SU-DHL-6 (cell line): ENCODE measurements at regions not wholly inside any gene's neighbourhood (a gene's known extent, or its start where the extent isn't known, plus 50 kb on each side); places are given as distances from the start of the nearest gene placed in this dataset.

Experiments
- H2AFZ ChIP-seq: fragments of 200-600 bp; sonication (generic); 2 replicates; pipeline ENCODE4 v1.6.1; 2014; ENCODE audit warnings: low read depth, mild to moderate bottlenecking, moderate library complexity, mixed read lengths, antibody characterized with exemption, low read length; ENCODE audit not compliant: severe bottlenecking
- H3F3A ChIP-seq: fragments of 200-600 bp; shearing (Covaris generic); 2 replicates; pipeline ENCODE4 v1.6.0; 2016; ENCODE audit warnings: antibody characterized with exemption, mild to moderate bottlenecking; ENCODE audit not compliant: insufficient read depth
- H3K27ac ChIP-seq: fragments of 200-600 bp; sonication (generic); 2 replicates; pipeline ENCODE4 v1.5.1; 2016; ENCODE audit warnings: low read depth, mild to moderate bottlenecking, low read length, moderate library complexity, mixed read lengths
- H3K27me3 ChIP-seq: fragments of 200-600 bp; sonication (generic), shearing (Covaris generic); 2 replicates; pipeline ENCODE4 v1.6.0; 2014; ENCODE audit warnings: mild to moderate bottlenecking, low read length
- H3K36me3 ChIP-seq: fragments of 200-600 bp; sonication (generic); 2 replicates; pipeline ENCODE4 v1.6.1; 2014; ENCODE audit warnings: mild to moderate bottlenecking, low read length, mixed read lengths
- H3K4me2 ChIP-seq: fragments of 300-600, 200-600 bp; shearing (Covaris generic), sonication (generic); 2 replicates; pipeline ENCODE4 v1.6.0; 2014; ENCODE audit warnings: low read length, low read depth, mild to moderate bottlenecking; ENCODE audit not compliant: poor library complexity, severe bottlenecking
- H3K4me3 ChIP-seq: fragments of 200-600 bp; sonication (generic); 2 replicates; pipeline ENCODE4 v1.5.1; 2014; ENCODE audit warnings: antibody characterized with exemption, low read length, mild to moderate bottlenecking, mixed read lengths; ENCODE audit not compliant: insufficient read depth, poor library complexity, severe bottlenecking
- H3K79me2 ChIP-seq: fragments of 200-600 bp; sonication (generic); 2 replicates; pipeline ENCODE4 v1.6.1; 2014; ENCODE audit warnings: mild to moderate bottlenecking, low read length, moderate library complexity; ENCODE audit not compliant: insufficient read depth
- H3K9ac ChIP-seq: fragments of 200-600 bp; sonication (generic); 2 replicates; pipeline ENCODE4 v1.7.0; 2014; ENCODE audit warnings: mild to moderate bottlenecking, low read length
- H3K9me2 ChIP-seq: fragments of 200-600 bp; sonication (generic); replicated peaks from 2 replicates; pipeline ENCODE4 v1.6.1; 2014; ENCODE audit warnings: low read length; ENCODE audit not compliant: insufficient read depth
- H3K9me3 ChIP-seq: fragments of 200-600 bp; sonication (generic); 2 replicates; pipeline ENCODE4 v1.6.1; 2014; ENCODE audit warnings: low read length, mixed read lengths; ENCODE audit not compliant: insufficient read depth
- H4K20me1 ChIP-seq: fragments of 200-600 bp; sonication (generic); 2 replicates; pipeline ENCODE4 v1.6.1; 2014; ENCODE audit warnings: low read depth, mild to moderate bottlenecking, antibody characterized with exemption, low read length, moderate library complexity, mixed read lengths
- CTCF ChIP-seq: fragments of 200-600 bp; sonication (generic); IDR thresholded peaks from one replicate; pipeline ENCODE4 v1.5.1; 2017; ENCODE audit warnings: antibody characterized with exemption, mild to moderate bottlenecking, low read length, moderate library complexity; ENCODE audit not compliant: insufficient read depth, poor library complexity, severe bottlenecking
- EZH2phosphoT487 ChIP-seq: fragments of 200-600 bp; sonication (generic), shearing (Covaris generic); conservative IDR thresholded peaks from 2 replicates; pipeline ENCODE4 v1.6.1; 2018; ENCODE audit warnings: mild to moderate bottlenecking, antibody characterized with exemption, low read length, moderate library complexity, mixed read lengths

- Histone ChIP-seq H3K9me3 (no peaks in the 10 kb centered on the region), H3K36me3 (no peaks in the 10 kb centered on the region), H3F3A (no peaks in the 10 kb centered on the region; the same call in 1 of the 2 replicates), H3K9ac (no peak overlapping the region), H3K4me2 (no peak overlapping the region), H3K27me3 (no peaks in the 10 kb centered on the region), H3K9me2 (no peaks in the 10 kb centered on the region), H3K79me2 (no peaks in the 10 kb centered on the region), H3K4me3 (no peak overlapping the region), H2AFZ (no peak overlapping the region), H4K20me1 (no peaks in the 10 kb centered on the region), H3K27ac (no peak overlapping the region)
- TF ChIP-seq CTCF (no peak), EZH2phosphoT487 (no peak)
These were observed 53.6 kb downstream of the ARF6 start for GRCh38 chr14:49946320-49947141.

- no peak overlapping the region for H3K27ac ChIP-seq
- H2AFZ ChIP-seq = no peak overlapping the region
- H3K4me2 ChIP-seq = no peak overlapping the region
These were observed 54.6 kb downstream of the ARF6 start for GRCh38 chr14:49947506-49947905.

GRCh38 chr14:49950275-49951228 is 57.7 kb downstream of the ARF6 start:
- H3K9ac ChIP-seq = no peak overlapping the region
- H3F3A ChIP-seq = no peaks in the 10 kb centered on the region
- no peak overlapping the region for H2AFZ ChIP-seq
- no peaks in the 10 kb centered on the region for H3K79me2 ChIP-seq
- no peak overlapping the region for H3K4me2 ChIP-seq
- no peaks in the 10 kb centered on the region for H4K20me1 ChIP-seq
- H3K4me3 ChIP-seq = no peak overlapping the region
- H3K27me3 ChIP-seq = no peaks in the 10 kb centered on the region
- H3K9me2 ChIP-seq = no peaks in the 10 kb centered on the region
- no peak for TF ChIP-seq EZH2phosphoT487
- TF ChIP-seq CTCF = no peak
- no peaks in the 10 kb centered on the region for H3K9me3 ChIP-seq
- no peak overlapping the region for H3K27ac ChIP-seq
- H3K36me3 ChIP-seq = no peaks in the 10 kb centered on the region

More at GRCh38 chr14:49947506-49947905, 54.6 kb downstream of the ARF6 start:
- Histone ChIP-seq H3K9ac (no peak overlapping the region), H3K27me3 (no peaks in the 10 kb centered on the region), H4K20me1 (no peaks in the 10 kb centered on the region), H3K9me3 (no peaks in the 10 kb centered on the region), H3K79me2 (no peaks in the 10 kb centered on the region), H3K9me2 (no peaks in the 10 kb centered on the region), H3K4me3 (no peak overlapping the region), H3F3A (no peaks in the 10 kb centered on the region; the same call in 1 of the 2 replicates), H3K36me3 (no peaks in the 10 kb centered on the region)
- TF ChIP-seq EZH2phosphoT487 (no peak), CTCF (no peak)
